Activated T-helper 1 cell treated with anti-CD3 and anti-CD28 coated beads, Interleukin-12 subunit alpha, Interleukin-12 subunit beta, Interleukin-2, Interleukin-4 antibody, amounts not matched to agents 30 ng/mL and 10 ng/mL and 1 ng/mL, durations not matched to agents 14 hours and 24 hours and 36 hours (primary cell): ENCODE measurements at regions not wholly inside any gene's neighbourhood (a gene's known extent, or its start where the extent isn't known, plus 50 kb on each side); places are given as distances from the start of the nearest gene placed in this dataset.

ENCODE experiments used
- DNase-seq: peaks from one replicate; pipeline ENCODE4 v3.0.0; 2021; ENCODE audit warnings: low spot score
- H3K27ac Mint-ChIP-seq: one replicate; pipeline ENCODE4 v1.8.0; 2021; ENCODE audit warnings: mild to moderate bottlenecking, mixed read lengths
- H3K27me3 Mint-ChIP-seq: one replicate; pipeline ENCODE4 v1.8.0; 2022; ENCODE audit warnings: mild to moderate bottlenecking, moderate library complexity, mixed read lengths; ENCODE audit not compliant: insufficient read depth
- H3K36me3 Mint-ChIP-seq: one replicate; pipeline ENCODE4 v1.8.0; 2021; ENCODE audit warnings: low read depth, mixed read lengths
- H3K4me1 Mint-ChIP-seq: one replicate; pipeline ENCODE4 v1.8.0; 2021; ENCODE audit warnings: low read depth, mixed read lengths
- H3K4me3 Mint-ChIP-seq: one replicate; pipeline ENCODE4 v1.8.0; 2021; ENCODE audit warnings: mild to moderate bottlenecking, moderate library complexity, mixed read lengths
- H3K9me3 Mint-ChIP-seq: one replicate; pipeline ENCODE4 v1.8.0; 2021; ENCODE audit warnings: mixed read lengths
- intact Hi-C: fragments of 100-400 bp; cut with micrococcal nuclease; formaldehyde crosslinking; loops from one replicate; pipeline ENCODE4 v1.15.1; 2024

DNA sequence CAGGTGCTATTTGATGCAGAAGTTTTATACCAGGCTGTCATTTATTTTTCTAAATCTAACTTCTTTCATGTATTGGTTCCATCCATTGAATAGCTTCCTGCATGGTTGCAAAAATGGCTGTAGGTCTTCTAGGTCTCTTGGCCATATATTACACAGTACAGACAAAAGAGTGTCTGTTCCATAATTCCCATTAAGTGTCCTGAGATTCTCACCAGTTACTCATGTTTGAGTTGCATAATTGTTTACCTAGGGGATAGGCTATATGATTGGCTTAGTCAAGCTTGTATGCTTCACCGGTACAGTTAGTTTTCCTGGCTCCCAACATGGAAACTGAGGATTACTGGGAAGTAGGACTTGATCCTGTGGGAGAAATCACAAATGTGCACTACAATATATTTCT is 399.4 kb upstream of the NUDT12 start:
- no peak overlapping the region for H3K4me3 Mint-ChIP-seq
- H3K36me3 Mint-ChIP-seq, result no peaks in the 10 kb centered on the region
- H3K27me3 Mint-ChIP-seq, result no peaks in the 10 kb centered on the region
- no peak overlapping the region for H3K27ac Mint-ChIP-seq
- intact Hi-C loops, result no loop called here
- H3K9me3 Mint-ChIP-seq, result peaks cover 13% of the 10 kb centered on the region
- DNase-seq, result no peak
- H3K4me1 Mint-ChIP-seq, result no peaks in the 10 kb centered on the region

DNA sequence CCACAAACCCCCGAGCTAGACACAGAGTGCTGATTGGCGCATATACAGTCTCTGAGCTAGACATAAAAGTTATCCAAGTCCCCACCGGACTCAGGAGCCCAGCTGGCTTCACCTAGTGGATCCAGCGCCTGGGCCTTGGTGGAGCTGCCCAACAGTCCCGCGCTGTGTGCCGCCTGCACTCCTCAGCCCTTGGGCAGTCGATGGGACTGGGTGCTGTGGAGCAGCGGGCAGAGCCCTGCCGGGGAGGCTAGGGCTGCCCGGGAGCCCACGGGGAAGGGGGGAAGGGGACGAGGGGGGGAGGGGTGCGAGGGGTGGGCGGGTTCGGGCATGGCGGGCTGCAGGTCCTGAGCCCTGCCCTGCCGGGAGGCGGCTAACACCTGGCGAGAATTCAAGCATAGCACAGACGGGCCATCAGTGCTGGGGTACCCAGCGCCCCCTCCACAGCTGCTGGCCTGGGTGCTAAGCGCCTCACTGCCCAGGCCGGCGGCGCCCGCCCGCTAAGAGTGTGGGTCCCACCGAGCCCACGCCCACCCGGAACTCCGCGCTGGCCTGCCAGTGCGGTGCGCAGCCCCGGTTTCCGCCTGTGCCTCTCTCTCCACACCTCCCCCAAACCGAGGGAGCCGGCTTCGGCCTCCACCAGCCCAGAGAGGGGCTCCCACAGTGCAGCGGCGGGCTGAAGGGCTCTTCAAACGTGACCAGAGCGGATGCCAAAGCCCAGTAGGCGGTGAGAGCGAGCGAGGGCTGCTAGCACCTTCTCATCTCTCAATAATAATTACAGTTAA is 391.2 kb upstream of the NUDT12 start:
- intact Hi-C loops, result no loop called here
- Mint-ChIP-seq H3K27me3 (no peaks in the 10 kb centered on the region), H3K9me3 (no peaks in the 10 kb centered on the region), H3K27ac (no peak overlapping the region), H3K4me3 (no peak overlapping the region), H3K36me3 (no peaks in the 10 kb centered on the region), H3K4me1 (no peaks in the 10 kb centered on the region)
- DNase-seq, result no peak

DNA sequence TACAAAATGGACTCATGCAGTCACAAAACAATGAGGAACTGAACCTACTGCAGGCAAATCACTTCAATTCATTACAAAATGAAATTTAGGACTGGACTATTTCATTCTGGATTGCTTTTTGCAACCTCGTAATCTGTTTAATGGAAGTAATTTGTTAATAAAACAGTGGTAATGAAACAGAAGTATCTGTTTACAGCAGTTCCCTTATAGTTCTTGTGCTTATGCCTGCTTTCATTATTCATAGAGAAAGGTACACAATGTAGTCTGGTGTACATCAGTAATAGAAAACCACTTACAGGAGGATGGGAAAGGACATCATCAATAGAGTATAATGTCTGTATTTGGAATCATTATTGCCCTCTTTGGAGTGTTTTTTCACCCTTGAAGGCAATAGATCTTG is 389.2 kb upstream of the NUDT12 start:
- Mint-ChIP-seq H3K4me1 (no peaks in the 10 kb centered on the region), H3K4me3 (no peak overlapping the region), H3K27me3 (no peaks in the 10 kb centered on the region), H3K27ac (no peak overlapping the region), H3K36me3 (no peaks in the 10 kb centered on the region), H3K9me3 (no peaks in the 10 kb centered on the region)
- DNase-seq, result no peak
- intact Hi-C loops, result no loop called here

DNA sequence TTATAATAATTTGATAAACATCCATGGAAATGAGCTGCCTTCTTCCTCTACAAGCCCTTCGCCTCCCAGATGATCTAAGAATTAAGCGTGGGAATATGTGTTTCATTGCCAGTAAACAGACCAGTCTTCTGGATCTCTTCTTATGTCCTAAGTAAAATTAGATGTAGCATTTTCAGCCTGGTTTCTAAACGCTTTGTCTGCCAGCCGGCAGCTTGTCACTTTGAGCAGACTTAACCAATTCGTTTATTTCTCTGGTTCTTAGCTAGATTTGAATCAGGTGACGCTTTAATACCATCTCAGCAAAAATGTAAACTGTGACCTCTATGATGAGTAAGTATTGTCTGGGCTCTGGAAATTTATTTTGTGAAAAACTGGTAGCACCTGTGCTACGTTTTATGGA is 380.6 kb upstream of the NUDT12 start:
- no peak overlapping the region for H3K4me3 Mint-ChIP-seq
- intact Hi-C loops, result no loop called here
- no peaks in the 10 kb centered on the region for H3K27me3 Mint-ChIP-seq
- no peak overlapping the region for H3K27ac Mint-ChIP-seq
- no peaks in the 10 kb centered on the region for H3K9me3 Mint-ChIP-seq
- no peaks in the 10 kb centered on the region for H3K4me1 Mint-ChIP-seq
- no peaks in the 10 kb centered on the region for H3K36me3 Mint-ChIP-seq
- no peak for DNase-seq

DNA sequence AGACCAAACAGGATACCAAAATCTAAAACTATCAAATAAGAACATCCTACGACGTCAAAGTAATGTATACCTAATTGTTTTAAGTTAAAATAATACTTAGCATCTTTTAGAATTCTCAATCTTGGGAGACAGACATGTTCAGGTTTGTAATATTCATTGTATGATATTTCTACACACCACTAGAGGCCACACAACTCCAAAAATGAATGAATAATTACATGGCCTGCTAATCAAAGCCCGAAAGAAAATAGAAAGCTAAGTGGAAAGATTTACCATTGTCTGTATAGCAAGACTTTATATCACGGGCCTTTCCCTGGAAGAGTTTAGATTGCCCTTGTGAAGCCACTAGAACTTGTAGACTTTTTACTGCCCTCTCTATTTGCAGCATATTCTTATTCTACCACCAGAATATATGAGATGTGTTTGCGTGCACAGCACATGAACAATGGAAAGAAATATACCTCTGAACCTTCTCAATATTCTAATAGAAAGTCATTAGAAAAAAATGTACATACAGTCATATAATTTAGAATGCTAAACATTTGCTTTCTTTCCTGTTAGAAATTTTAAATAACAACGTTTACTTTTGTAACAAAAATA is 380.1 kb upstream of the NUDT12 start:
- intact Hi-C loops, result no loop called here
- Mint-ChIP-seq H3K27ac (no peak overlapping the region), H3K4me3 (no peak overlapping the region), H3K4me1 (no peaks in the 10 kb centered on the region), H3K36me3 (no peaks in the 10 kb centered on the region), H3K27me3 (no peaks in the 10 kb centered on the region), H3K9me3 (no peaks in the 10 kb centered on the region)
- DNase-seq, result no peak

DNA sequence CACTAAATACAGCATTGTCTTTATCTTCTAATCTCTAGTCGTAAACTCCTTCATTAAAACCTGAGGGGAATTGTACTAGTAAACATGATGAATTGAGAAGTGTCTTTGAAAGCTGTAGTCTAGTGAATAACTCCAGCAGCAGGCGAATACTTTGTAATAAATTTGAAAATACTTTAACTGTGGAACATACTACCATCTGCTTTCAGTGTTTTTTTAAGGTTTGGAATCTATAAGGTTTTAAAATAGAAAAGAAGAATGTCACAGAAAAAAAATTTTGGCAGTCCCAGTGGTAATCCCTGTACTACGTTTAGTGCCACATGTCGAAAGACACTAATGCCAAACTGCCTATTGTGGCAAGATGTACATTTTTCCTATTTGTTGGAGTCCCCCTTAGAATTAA is 379.0 kb upstream of the NUDT12 start:
- H3K4me3 Mint-ChIP-seq, result no peak overlapping the region
- H3K27me3 Mint-ChIP-seq, result no peaks in the 10 kb centered on the region
- H3K4me1 Mint-ChIP-seq, result no peaks in the 10 kb centered on the region
- intact Hi-C loops, result no loop called here
- no peak overlapping the region for H3K27ac Mint-ChIP-seq
- no peaks in the 10 kb centered on the region for H3K36me3 Mint-ChIP-seq
- no peaks in the 10 kb centered on the region for H3K9me3 Mint-ChIP-seq
- DNase-seq, result no peak

DNA sequence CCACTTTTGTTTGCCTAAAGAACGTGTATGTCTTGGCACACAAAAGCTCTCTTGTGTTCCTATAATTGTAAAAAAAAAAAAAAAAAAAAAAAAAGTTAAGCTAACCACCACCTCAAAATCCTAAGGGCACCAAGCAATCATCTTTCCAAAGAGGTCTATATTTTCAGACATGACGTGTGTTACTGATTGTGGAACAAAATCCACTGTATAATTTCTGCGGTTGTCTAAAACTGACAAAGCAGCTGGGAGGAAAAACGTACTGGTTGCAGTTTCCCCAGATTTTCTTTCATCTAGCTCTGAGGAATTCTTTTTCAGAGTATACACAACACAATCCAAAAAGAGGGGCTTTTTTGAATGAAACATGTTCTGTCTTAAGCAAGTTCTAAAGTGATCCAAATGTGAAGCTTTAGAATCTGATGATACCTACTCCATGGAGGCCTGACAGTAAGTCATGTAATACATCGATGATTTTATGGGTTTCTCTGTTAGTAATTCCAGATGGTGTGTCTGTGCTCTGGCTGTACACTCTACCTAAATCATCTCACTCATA is 375.6 kb upstream of the NUDT12 start:
- H3K9me3 Mint-ChIP-seq, result no peaks in the 10 kb centered on the region
- no peaks in the 10 kb centered on the region for H3K27me3 Mint-ChIP-seq
- H3K4me1 Mint-ChIP-seq, result no peaks in the 10 kb centered on the region
- no peak overlapping the region for H3K27ac Mint-ChIP-seq
- intact Hi-C loops, result no loop called here
- H3K4me3 Mint-ChIP-seq, result no peak overlapping the region
- no peak for DNase-seq
- H3K36me3 Mint-ChIP-seq, result no peaks in the 10 kb centered on the region

DNA sequence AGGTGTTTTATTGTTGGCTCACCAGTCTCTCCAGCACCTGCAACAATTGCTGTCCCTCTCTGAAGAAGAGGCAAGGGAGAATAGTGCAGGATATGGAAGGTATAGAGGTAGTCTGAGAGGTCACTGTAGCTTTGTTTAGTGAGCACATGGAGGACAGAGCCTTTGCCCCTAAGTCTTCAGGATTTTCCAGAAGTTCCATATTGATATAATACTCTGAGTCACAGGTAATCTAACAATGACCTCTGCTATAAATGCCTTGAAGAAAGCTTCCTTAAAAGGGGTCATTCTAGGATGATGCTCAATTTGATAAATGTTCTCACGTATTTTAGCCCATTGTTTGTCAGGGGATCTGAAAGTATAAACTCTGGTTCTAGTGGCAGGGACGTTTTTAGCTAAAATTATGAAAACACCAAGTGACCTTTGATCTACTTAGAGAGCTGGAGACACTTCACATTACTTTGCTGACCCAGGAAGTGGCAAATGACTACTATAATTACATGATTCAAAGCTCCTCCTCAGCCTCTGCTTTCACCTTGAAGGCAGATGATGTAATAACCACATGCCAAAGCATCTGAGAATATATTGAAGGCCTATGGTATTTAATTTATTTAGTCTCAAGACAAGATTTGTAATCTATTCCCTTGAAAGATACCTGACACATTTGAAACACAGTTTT is 366.9 kb upstream of the NUDT12 start:
- no peaks in the 10 kb centered on the region for H3K27me3 Mint-ChIP-seq
- no peaks in the 10 kb centered on the region for H3K36me3 Mint-ChIP-seq
- no peak overlapping the region for H3K27ac Mint-ChIP-seq
- no peak overlapping the region for H3K4me3 Mint-ChIP-seq
- DNase-seq, result no peak
- intact Hi-C loops, result no loop called here
- H3K4me1 Mint-ChIP-seq, result no peaks in the 10 kb centered on the region
- H3K9me3 Mint-ChIP-seq, result no peaks in the 10 kb centered on the region

DNA sequence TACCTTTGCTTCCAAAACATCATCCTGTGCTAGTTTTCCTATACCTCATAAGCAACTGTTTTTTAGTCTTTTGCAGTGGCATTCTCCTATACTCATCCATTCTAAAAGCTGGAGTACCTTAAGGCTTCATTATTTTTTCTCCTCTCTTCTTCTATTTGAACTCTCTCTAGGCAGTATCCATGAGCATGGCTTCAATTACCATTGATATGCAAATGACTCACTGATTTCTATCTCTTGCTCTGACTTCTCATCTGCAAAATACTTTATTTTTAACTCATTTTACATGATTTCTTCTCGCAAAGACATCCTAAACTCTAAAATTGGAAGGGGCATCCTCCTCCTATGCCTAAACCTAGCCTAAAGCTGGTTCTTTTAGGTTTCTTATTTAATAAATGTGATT is 365.1 kb upstream of the NUDT12 start:
- Mint-ChIP-seq H3K36me3 (no peaks in the 10 kb centered on the region), H3K27me3 (no peaks in the 10 kb centered on the region), H3K27ac (no peak overlapping the region), H3K9me3 (no peaks in the 10 kb centered on the region), H3K4me1 (no peaks in the 10 kb centered on the region), H3K4me3 (no peak overlapping the region)
- intact Hi-C loops, result no loop called here
- no peak for DNase-seq

DNA sequence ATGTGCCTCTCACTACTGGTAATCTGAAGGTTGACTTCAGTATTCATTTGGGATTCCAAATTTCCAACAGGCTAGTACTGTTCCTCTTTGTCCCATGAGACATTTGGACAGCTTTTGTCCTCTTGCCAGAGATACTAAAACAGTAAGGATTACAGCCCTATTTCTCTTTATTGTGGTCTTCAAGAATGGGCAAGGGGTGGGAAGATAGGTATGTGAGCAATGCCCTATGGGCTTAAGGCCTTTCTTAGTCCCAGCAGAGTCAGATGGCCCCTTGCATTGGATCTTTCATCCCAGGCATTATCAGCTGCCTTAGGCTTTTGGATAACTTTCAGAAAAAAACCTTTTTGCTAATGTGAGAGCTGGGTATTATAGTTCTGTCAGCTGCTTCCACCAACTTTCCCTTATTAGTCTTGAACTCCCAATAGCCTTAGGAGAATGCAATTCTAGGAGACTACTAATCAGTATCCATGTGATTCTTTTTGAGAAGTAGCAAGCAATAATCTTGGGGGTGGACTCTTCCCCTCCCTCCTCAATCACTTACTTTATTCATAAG is 361.1 kb upstream of the NUDT12 start:
- Mint-ChIP-seq H3K4me1 (no peaks in the 10 kb centered on the region), H3K27ac (no peak overlapping the region), H3K36me3 (no peaks in the 10 kb centered on the region), H3K4me3 (no peak overlapping the region), H3K27me3 (no peaks in the 10 kb centered on the region), H3K9me3 (no peaks in the 10 kb centered on the region)
- no peak for DNase-seq
- intact Hi-C loops, result no loop called here

DNA sequence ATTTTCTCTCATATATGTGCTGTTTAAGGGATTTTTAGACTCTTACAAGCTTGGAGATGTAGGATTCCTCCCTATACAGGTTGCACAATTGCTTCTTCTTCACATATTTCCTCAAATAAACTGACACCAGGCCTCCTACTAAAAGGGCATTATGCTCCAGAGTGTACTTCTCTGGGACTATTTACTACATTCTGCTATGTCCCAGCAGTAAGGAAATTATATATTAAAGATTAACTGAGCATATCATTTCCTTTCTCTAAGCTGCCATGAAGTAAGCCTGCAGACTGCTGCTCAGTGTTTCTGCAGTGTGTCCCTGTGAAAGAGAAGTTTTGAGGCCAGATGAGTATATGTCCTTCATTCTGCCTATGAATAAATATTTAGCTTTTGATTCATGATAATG is 356.9 kb upstream of the NUDT12 start:
- no peaks in the 10 kb centered on the region for H3K9me3 Mint-ChIP-seq
- no peak for DNase-seq
- H3K4me3 Mint-ChIP-seq, result no peak overlapping the region
- H3K27me3 Mint-ChIP-seq, result no peaks in the 10 kb centered on the region
- H3K27ac Mint-ChIP-seq, result no peak overlapping the region
- no peaks in the 10 kb centered on the region for H3K36me3 Mint-ChIP-seq
- H3K4me1 Mint-ChIP-seq, result no peaks in the 10 kb centered on the region
- intact Hi-C loops, result no loop called here

DNA sequence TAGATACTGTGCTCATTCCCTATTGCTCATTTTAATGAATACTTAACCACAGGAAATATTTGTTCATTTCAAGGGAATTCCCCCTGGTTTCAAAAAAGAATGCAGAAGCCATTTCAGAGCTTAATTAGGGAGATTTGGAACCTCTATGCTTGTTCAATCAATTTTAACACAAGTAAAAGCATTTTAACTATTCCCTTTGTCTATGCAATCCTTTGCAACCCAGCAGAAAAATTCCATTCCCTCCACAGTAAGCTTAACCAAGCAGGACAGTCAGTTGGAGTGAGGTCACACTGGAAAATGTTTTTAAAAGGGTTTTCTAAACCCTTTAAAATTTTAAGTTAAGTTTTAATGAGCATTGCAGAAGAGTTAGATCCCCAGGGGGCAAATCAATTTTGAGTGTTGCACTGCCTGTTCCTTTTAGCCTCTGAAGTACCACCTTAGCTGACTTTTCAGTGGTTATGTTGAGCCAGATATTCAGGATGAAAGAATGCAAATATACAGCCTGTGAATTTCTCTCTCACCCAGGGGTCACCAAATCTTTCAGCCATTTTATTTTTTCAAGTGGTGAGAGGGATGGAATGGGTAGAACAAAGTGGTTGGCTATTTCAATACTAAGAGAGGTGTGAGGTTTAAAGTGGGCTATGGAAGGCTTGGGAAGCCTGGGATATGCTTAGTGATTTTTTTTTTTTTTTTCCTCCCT is 356.2 kb upstream of the NUDT12 start:
- H3K9me3 Mint-ChIP-seq, result no peaks in the 10 kb centered on the region
- H3K4me1 Mint-ChIP-seq, result no peaks in the 10 kb centered on the region
- H3K4me3 Mint-ChIP-seq, result no peak overlapping the region
- H3K27ac Mint-ChIP-seq, result no peak overlapping the region
- no peaks in the 10 kb centered on the region for H3K27me3 Mint-ChIP-seq
- DNase-seq, result no peak
- no peaks in the 10 kb centered on the region for H3K36me3 Mint-ChIP-seq
- intact Hi-C loops, result no loop called here

DNA sequence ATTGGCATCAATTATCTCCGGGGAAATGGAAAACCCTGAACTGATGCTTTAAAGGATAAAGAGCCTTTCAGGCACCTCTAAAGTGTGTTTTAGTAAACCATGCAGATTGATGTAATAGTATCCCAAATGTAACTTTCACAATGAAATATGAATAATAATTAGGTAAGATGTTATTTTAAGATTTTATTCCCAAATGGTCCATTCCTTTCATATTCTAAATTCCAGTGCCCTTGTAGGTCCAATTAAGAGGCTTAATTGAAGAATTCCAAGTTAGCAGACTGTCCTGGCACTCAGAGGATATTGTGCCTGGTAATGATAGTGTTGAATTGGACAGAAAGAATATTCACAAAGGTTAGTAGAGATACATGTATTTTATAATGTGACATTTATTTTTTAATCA is 352.5 kb upstream of the NUDT12 start:
- intact Hi-C loops, result no loop called here
- DNase-seq, result no peak
- no peaks in the 10 kb centered on the region for H3K36me3 Mint-ChIP-seq
- H3K4me1 Mint-ChIP-seq, result no peaks in the 10 kb centered on the region
- no peak overlapping the region for H3K27ac Mint-ChIP-seq
- no peaks in the 10 kb centered on the region for H3K27me3 Mint-ChIP-seq
- H3K9me3 Mint-ChIP-seq, result no peaks in the 10 kb centered on the region
- no peak overlapping the region for H3K4me3 Mint-ChIP-seq
